ENCODE measurements at regions not wholly inside any gene's neighbourhood (a gene's known extent, or its start where the extent isn't known, plus 50 kb on each side); places are given as distances from the start of the nearest gene placed in this dataset.
"Not testable (repeated sequence)": the region's sequence is repeated elsewhere in the genome, so short reads cannot be mapped to it uniquely, and the experiment has no call there.

- DNase-seq (ENCODE audit: low spot score) = no peak
Observed at GRCh38 chr12:67842124-67842523, 147.1 kb upstream of the IFNG-AS1 start.

GRCh38 chr12:67843257-67843656 lies 146.0 kb upstream of the IFNG-AS1 start:
- DNase-seq (ENCODE audit: low spot score) = no peak

GRCh38 chr12:67852701-67853100 lies 136.5 kb upstream of the IFNG-AS1 start:
- DNase-seq (ENCODE audit: low spot score) = no peak

DNA sequence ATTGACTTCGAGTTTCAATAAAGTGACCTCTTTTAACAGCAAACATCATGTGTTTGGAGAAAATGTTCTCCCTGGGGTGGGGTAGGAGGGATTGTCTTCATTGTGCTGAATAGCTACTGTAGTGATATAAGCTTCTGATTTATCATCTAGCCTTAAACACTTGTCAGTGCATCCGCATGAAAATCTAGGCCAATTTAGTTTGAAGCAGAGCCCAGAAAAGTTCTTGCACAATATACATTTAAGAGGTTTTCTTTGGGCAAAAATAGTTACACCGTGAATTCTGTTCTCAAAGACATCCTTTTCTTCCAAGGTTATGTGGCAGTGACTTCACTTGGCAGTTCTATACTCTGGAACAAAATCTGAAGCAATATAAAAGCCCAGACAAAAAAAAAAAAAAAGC lies 136.0 kb upstream of the IFNG-AS1 start:
- DNase-seq (ENCODE audit: low spot score) = no peak

DNA sequence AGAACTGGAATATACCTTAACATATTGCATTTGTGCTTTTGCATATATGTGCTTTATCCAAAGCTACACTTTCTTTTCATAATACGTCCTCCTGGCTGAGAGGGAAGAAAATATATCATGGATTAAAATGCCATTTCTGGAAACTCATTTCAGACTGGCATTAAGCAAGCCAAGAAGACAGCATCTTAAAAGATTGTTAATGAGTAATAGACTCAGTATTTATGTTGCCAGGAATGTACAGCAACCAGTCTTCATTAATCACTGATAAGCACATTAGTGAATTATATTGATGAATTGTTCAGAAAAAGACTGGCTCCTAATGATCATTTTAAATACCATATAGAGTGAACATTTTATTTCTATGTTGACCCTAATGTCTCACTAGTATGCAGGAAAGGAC lies 134.9 kb upstream of the IFNG-AS1 start:
- DNase-seq (ENCODE audit: low spot score) = no peak

GRCh38 chr12:67855103-67855502 lies 134.1 kb upstream of the IFNG-AS1 start:
- DNase-seq (ENCODE audit: low spot score) = no peak

DNA sequence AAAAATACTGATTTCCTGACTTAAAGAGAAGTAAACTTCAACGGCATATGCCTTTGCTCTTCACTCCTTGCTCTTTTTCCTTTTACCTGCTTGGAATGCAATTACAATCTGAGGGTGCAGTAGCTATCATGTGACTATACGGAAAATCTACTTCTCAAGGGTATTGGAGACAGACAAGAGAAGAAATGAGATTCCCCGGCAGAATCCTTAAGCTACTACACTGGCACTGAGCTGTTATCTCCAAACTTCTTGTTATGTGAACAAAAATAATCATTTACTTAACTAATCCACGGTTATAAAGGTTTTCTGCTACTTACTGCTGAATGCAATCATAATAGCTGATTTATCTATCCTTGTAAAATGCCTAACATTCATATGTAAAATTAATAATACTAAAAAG lies 118.0 kb upstream of the IFNG-AS1 start:
- no peak for DNase-seq (ENCODE audit: low spot score)

GRCh38 chr12:67873355-67873754 lies 115.9 kb upstream of the IFNG-AS1 start:
- peak; percentile 44 for DNase-seq (ENCODE audit: low spot score)

DNA sequence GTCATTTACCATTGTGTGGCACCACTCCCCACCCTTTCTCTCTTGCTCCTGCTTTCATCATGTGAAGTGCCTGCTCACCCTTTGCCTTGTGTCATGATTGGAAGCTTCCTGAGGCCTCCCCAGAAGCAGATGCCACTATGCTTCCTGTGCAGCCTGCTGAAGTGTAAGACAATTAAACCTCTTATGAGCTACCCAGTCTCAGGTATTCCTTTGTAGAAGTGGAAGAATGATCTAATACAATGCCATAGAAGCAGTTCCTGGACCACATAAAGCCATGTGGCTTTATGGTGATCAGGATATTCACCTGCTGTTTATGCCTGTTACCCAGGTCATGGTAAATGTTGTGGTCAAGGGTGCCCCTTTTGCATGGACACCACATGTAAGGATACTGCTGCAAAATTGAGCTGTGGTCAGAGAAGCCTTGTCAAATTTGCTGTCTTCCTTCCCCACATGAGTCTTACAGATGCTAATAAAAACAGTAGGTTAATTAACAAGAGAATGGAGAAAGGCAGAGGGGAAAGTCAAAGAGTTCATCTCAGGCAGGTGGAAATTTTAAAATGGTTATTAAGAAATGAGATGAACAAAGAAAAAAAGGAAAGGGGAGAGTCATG lies 112.8 kb upstream of the IFNG-AS1 start:
- no peak for DNase-seq (ENCODE audit: low spot score)

- no peak for DNase-seq (ENCODE audit: low spot score)
Observed at GRCh38 chr12:67877727-67878126, 111.5 kb upstream of the IFNG-AS1 start.

DNA sequence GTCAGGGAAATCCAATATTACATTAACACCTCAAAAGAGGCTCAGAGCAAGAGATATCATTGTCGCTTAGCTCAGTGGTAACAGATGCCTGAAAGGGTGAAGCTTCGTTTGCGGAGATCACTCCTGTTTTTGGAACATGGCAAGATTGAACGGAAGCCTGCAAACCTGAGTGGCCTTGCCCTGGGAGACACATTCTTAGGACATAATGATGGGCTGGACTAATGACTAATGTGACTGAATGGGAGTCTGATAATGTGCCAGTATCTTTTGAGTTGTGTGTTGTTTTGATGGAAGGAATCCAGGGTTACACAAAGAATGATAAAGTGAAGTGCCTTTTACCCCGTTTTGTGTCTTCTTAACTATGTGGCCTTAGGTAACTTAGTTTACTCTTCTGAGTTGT lies 109.3 kb upstream of the IFNG-AS1 start:
- DNase-seq (ENCODE audit: low spot score) = no peak

- DNase-seq (ENCODE audit: low spot score) = no peak
Observed at GRCh38 chr12:67881565-67881964, 107.7 kb upstream of the IFNG-AS1 start.

DNA sequence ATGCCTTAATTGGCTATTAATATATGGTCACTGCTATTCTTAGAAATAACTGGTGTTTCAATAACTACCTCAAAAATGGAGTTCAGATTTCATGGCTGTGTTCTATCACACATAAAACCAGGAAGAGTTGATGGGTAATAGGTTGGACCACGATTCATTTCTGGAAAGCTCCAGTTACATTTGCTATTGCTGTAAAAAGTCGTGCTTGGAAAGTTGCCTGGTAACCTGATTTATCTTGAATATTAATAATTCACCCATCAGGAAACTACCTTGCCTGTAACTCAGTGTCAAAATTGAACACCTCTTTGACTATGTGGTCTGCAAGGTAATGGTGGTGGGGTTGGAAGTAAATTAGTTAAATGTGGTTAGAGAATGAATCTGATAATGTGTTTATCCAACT lies 104.7 kb upstream of the IFNG-AS1 start:
- no peak for DNase-seq (ENCODE audit: low spot score)

DNA sequence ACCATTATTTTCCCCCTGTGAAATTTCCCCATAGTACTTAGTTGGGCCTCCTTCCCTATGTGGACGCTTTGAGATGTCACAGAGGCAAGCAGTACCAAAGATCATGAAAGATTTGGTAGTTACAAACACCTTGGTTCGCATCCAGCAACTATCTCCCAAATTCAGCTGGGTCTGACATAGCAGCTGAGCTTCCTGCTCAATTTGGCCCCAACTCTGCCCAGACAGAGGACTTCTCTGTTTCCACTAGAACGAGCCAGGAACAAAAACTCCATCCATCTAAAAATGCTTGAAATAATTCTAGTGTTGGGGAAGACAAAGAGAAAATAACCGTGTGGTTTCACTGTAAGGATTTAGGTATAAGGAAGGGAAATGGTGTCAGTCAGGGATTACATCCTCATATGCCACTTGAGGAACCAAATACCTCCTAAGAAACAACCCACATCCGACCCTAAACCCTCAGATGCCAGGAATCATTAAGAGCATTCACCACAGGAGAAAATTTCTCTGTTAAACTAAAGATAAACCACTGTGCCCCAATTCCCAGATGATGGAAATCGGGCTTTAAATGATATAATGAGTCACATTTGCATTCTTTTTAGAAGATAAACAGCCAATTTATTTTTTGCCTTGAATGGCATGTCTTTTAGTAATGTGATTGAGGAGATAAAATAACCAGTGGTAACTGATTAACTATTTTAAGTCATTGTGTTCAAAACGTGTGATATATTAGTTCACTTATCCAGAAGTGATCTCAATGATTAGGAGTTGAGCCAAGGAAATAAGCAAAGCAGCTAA lies 103.7 kb upstream of the IFNG-AS1 start:
- no peak for DNase-seq (ENCODE audit: low spot score)

GRCh38 chr12:67887065-67887464 lies 102.2 kb upstream of the IFNG-AS1 start:
- DNase-seq (ENCODE audit: low spot score) = no peak

- no peak for DNase-seq (ENCODE audit: low spot score)
Observed at GRCh38 chr12:67889931-67890330, 99.3 kb upstream of the IFNG-AS1 start.

- no peak for DNase-seq (ENCODE audit: low spot score)
Observed at GRCh38 chr12:67890726-67891258, 98.5 kb upstream of the IFNG-AS1 start.

DNA sequence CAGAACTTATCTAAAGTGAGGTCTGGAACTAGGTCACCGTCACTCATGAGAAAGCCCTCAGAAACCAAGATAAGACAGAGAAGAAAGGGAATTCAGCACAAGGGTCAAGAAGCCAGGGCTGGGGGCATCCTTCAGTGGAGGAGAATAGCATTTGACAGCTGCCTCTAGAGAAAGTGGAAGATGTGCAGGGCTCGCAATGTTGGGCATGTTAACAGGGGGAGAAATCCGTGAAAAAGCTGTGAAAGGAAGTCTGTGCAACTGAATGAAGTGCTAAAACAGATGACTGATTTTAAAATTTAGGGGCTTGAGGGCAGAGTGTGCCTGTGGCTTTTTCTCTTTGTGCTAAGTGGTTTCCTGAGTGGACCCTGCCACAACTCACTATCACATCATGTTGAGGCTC lies 97.7 kb upstream of the IFNG-AS1 start:
- DNase-seq (ENCODE audit: low spot score) = no peak

- no peak for DNase-seq (ENCODE audit: low spot score)
Observed at GRCh38 chr12:67892259-67893021, 96.8 kb upstream of the IFNG-AS1 start.

DNA sequence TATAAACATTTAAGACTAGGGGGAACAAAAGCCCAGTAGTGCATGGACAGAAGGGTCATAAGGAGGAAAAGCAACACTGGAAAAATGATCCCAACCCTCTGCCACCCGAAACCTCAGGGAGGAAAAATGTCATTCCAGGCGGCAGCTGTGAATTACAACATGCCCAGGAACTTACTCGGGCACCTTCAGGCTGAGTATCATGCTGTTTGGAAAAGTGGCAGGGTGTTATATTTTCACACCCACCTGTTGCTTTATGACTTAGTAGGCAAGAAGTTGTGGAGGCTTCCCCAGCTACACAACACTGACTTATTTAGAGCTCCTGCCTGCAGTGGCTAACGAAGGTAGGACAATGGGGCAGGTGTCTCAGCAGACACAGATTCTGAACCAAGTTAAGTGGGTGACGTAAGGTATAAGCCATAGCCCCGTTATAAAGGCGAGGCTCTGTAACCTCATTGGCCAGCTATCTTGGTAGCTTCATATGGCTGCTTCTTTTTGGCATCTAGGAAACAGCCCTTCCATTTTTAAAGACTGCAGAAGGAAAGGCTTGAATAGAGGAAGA lies 96.1 kb upstream of the IFNG-AS1 start:
- DNase-seq (ENCODE audit: low spot score) = no peak

- DNase-seq (ENCODE audit: low spot score) = not testable (repeated sequence)
Observed at GRCh38 chr12:67900418-67900817, 88.8 kb upstream of the IFNG-AS1 start.

DNA sequence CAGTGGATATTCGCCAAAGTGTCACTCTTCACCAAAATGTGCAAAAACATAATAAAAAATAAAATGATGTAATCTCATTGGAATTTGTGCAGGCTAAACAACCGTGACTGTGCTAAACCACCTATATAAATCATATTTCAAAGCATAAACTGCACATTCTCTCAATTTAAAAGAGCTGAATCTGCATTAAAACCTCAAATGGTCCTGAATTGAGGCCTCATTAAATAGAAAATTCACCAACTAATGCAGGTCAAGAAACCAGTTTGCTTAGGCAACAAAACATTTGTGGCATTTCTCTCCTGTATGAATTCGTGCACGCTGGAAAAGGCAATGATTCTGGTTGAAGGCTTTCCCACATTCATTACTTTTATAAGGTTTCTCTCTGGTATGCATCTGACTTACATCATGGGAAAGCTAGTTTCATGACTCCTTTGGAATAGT lies 80.1 kb upstream of the IFNG-AS1 start:
- DNase-seq (ENCODE audit: low spot score) = no peak
